Kidney (tissue), 13 donors: ENCODE measurements at regions not wholly inside any gene's neighbourhood (a gene's known extent, or its start where the extent isn't known, plus 50 kb on each side); places are given as distances from the start of the nearest gene placed in this dataset.

ENCODE experiments used
- DNase-seq, 5 donors: peaks; one replicate each; pipeline ENCODE4 v3.0.0-alpha.2; 2013 to 2020
- FAIRE-seq: peaks from 2 replicates; lab custom pipeline; 2012; peaks lifted over from hg19 to GRCh38; lab: Jason Lieb, UNC
- H3K27ac ChIP-seq, 2 donors: one replicate each; pipeline ENCODE4 v1.7.0; 2013; ENCODE audit warnings: low read depth in 2 of 2, low read length in 2 of 2, inconsistent platforms in 1 of 2
- H3K27me3 ChIP-seq: one replicate; pipeline ENCODE4 v1.7.1; 2013; ENCODE audit warnings: low read length, inconsistent platforms; ENCODE audit not compliant: control insufficient read depth, insufficient read depth
- H3K36me3 ChIP-seq, 3 donors: one replicate each; pipeline versions ENCODE4 v1.7.0 to v1.7.1; 2013; ENCODE audit warnings: low read length in 3 of 3, control low read depth in 1 of 3, inconsistent platforms in 1 of 3; ENCODE audit not compliant: insufficient read depth in 3 of 3, control insufficient read depth in 2 of 3
- H3K4me1 ChIP-seq, 3 donors: one replicate each; pipeline versions ENCODE4 v1.7.0 to v1.7.1; 2013; ENCODE audit warnings: low read length in 3 of 3, inconsistent platforms in 1 of 3, low read depth in 1 of 3; ENCODE audit not compliant: control insufficient read depth in 2 of 3, insufficient read depth in 2 of 3
- H3K4me3 ChIP-seq, 3 donors: one replicate each; pipeline versions ENCODE4 v1.7.0 to v1.8.1; 2013; ENCODE audit warnings: low read length in 3 of 3, control low read depth in 1 of 3, inconsistent platforms in 1 of 3
- H3K9ac ChIP-seq, 3 donors: one replicate each; pipeline versions ENCODE4 v1.7.0 to v1.7.1; 2013; ENCODE audit warnings: low read length in 3 of 3, control low read depth in 1 of 3, inconsistent platforms in 1 of 3
- H3K9me3 ChIP-seq, 3 donors: one replicate each; pipeline versions ENCODE4 v1.7.0 to v1.7.1; 2013; ENCODE audit warnings: low read length in 3 of 3, control low read depth in 1 of 3, inconsistent platforms in 1 of 3; ENCODE audit not compliant: control insufficient read depth in 2 of 3, insufficient read depth in 1 of 3
- intact Hi-C: fragments of 100-400 bp; cut with DNase I; formaldehyde crosslinking; loops from one replicate; pipeline ENCODE4 v1.11.1; 2022
- TF ChIP-seq, protein P1 (sequence below): IDR thresholded peaks from 3 replicates; pipeline ENCODE4 v1.5.1; 2012; ENCODE audit warnings: mild to moderate bottlenecking, moderate library complexity, borderline replicate concordance; ENCODE audit not compliant: insufficient read depth; ENCODE audit errors: extremely low read depth
- donor health status: control.
- donor health status: control.
- donor health status: control.
- donor health status: control.
- donor health status: control.
- donor health status: DM: yes; HTN: yes; CAD: no.
- donor health status: Normal renal cell carcinoma (clear cell type).

GRCh38 chr6:140931581-140931980 lies 1201.1 kb upstream of the GJE1 start:
- H3K36me3 ChIP-seq = no peaks in the 10 kb centered on the region
- no peaks in the 10 kb centered on the region for H3K27me3 ChIP-seq
- intact Hi-C loops = no loop called here
- H3K9me3 ChIP-seq = no peaks in the 10 kb centered on the region
- TF ChIP-seq, protein P1, sequence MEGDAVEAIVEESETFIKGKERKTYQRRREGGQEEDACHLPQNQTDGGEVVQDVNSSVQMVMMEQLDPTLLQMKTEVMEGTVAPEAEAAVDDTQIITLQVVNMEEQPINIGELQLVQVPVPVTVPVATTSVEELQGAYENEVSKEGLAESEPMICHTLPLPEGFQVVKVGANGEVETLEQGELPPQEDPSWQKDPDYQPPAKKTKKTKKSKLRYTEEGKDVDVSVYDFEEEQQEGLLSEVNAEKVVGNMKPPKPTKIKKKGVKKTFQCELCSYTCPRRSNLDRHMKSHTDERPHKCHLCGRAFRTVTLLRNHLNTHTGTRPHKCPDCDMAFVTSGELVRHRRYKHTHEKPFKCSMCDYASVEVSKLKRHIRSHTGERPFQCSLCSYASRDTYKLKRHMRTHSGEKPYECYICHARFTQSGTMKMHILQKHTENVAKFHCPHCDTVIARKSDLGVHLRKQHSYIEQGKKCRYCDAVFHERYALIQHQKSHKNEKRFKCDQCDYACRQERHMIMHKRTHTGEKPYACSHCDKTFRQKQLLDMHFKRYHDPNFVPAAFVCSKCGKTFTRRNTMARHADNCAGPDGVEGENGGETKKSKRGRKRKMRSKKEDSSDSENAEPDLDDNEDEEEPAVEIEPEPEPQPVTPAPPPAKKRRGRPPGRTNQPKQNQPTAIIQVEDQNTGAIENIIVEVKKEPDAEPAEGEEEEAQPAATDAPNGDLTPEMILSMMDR = no peak
- H3K4me3 ChIP-seq = no peak overlapping the region
- FAIRE-seq (no peak), DNase-seq (no peak)
- no peaks in the 10 kb centered on the region for H3K4me1 ChIP-seq
- H3K27ac ChIP-seq = no peak overlapping the region
- H3K9ac ChIP-seq = no peak overlapping the region

DNA sequence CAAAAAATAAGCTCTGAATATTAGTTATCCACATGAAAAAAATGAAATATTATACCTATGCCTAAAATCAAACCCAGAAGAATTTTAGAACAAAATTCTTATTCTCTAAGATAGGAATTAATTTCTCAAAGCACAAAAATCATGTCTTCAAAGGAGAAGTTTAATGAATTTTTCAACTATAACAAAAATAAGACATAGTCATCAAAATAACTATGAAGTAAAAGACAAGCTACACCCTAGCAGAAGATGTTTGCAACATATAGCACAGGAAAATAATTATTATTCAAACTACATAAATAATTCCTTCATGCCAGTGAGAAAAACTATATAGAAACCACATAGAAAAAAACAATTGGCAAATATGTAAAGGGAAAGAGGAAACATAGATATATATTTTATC lies 1203.6 kb upstream of the GJE1 start:
- DNase-seq (no peak), FAIRE-seq (peak; percentile 60)
- TF ChIP-seq, protein P1 = no peak
- H3K27me3 ChIP-seq = no peaks in the 10 kb centered on the region
- H3K36me3 ChIP-seq = no peaks in the 10 kb centered on the region
- intact Hi-C loops = no loop called here
- H3K27ac ChIP-seq = no peak overlapping the region
- H3K9ac ChIP-seq = no peak overlapping the region
- no peak overlapping the region for H3K4me3 ChIP-seq
- no peaks in the 10 kb centered on the region for H3K4me1 ChIP-seq
- H3K9me3 ChIP-seq = no peaks in the 10 kb centered on the region

DNA sequence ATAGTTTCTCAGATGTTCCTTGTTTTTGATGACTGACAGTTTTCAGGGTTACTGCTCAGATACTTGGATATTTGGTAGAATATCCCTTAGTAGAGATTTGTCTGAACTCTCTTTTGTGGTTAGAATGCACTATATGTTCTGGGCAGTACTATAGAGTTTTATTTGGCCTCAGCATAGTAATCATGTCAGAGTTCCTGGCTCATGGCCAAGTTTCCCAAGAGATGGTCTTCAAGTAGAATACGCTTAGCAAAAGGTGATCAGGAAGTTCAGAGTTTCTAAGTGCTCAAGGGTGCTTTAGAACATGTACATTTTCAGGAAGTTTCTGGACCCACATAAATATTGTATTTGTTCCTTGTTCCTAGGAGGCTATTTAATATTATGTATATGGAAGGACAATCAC lies 1209.7 kb upstream of the GJE1 start:
- Histone ChIP-seq H3K27me3 (no peaks in the 10 kb centered on the region), H3K9me3 (no peaks in the 10 kb centered on the region), H3K4me3 (no peak overlapping the region), H3K27ac (no peak overlapping the region), H3K4me1 (no peaks in the 10 kb centered on the region), H3K36me3 (no peaks in the 10 kb centered on the region), H3K9ac (no peak overlapping the region)
- FAIRE-seq = no peak
- peak in 1 of 5 donors; percentile 9 for DNase-seq
- intact Hi-C loops = no loop called here
- TF ChIP-seq, protein P1 = no peak
